ENCODE measurements at regions not wholly inside any gene's neighbourhood (a gene's known extent, or its start where the extent isn't known, plus 50 kb on each side); places are given as distances from the start of the nearest gene placed in this dataset.

- Histone ChIP-seq H3K9me3 (no peaks in the 10 kb centered on the region), H3K27me3 (peaks cover 42% of the 10 kb centered on the region), H3K4me3 (ENCODE audit: low read depth in 1 of 2, low read length in 1 of 2) (no peak overlapping the region), H3K27ac (no peak overlapping the region), H3K4me1 (ENCODE audit: control insufficient read depth in 1 of 2, insufficient read depth in 1 of 2, low read depth in 1 of 2, low read length in 1 of 2) (no peaks in the 10 kb centered on the region), H3K36me3 (no peaks in the 10 kb centered on the region)
- TF ChIP-seq, protein P1, sequence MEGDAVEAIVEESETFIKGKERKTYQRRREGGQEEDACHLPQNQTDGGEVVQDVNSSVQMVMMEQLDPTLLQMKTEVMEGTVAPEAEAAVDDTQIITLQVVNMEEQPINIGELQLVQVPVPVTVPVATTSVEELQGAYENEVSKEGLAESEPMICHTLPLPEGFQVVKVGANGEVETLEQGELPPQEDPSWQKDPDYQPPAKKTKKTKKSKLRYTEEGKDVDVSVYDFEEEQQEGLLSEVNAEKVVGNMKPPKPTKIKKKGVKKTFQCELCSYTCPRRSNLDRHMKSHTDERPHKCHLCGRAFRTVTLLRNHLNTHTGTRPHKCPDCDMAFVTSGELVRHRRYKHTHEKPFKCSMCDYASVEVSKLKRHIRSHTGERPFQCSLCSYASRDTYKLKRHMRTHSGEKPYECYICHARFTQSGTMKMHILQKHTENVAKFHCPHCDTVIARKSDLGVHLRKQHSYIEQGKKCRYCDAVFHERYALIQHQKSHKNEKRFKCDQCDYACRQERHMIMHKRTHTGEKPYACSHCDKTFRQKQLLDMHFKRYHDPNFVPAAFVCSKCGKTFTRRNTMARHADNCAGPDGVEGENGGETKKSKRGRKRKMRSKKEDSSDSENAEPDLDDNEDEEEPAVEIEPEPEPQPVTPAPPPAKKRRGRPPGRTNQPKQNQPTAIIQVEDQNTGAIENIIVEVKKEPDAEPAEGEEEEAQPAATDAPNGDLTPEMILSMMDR (IDR thresholded peaks at IDR 0.05) = no peak
Observed at GRCh38 chr1:181310560-181310959, 172.8 kb upstream of the CACNA1E start.

GRCh38 chr1:181312946-181313345 is 170.4 kb upstream of the CACNA1E start:
- H3K4me3 ChIP-seq (ENCODE audit: low read depth in 1 of 2, low read length in 1 of 2) = no peak overlapping the region
- H3K27ac ChIP-seq = no peak overlapping the region
- H3K4me1 ChIP-seq (ENCODE audit: control insufficient read depth in 1 of 2, insufficient read depth in 1 of 2, low read depth in 1 of 2, low read length in 1 of 2) = no peaks in the 10 kb centered on the region
- H3K27me3 ChIP-seq = peaks cover 65% of the 10 kb centered on the region
- TF ChIP-seq, protein P1 (IDR thresholded peaks at IDR 0.05) = no peak
- H3K9me3 ChIP-seq = no peaks in the 10 kb centered on the region
- H3K36me3 ChIP-seq = no peaks in the 10 kb centered on the region

GRCh38 chr1:181313466-181313865 is 169.9 kb upstream of the CACNA1E start:
- H3K4me1 ChIP-seq (ENCODE audit: control insufficient read depth in 1 of 2, insufficient read depth in 1 of 2, low read depth in 1 of 2, low read length in 1 of 2) = no peaks in the 10 kb centered on the region
- H3K4me3 ChIP-seq (ENCODE audit: low read depth in 1 of 2, low read length in 1 of 2) = no peak overlapping the region
- no peak overlapping the region for H3K27ac ChIP-seq
- peaks cover 71% of the 10 kb centered on the region for H3K27me3 ChIP-seq
- H3K9me3 ChIP-seq = no peaks in the 10 kb centered on the region
- H3K36me3 ChIP-seq = no peaks in the 10 kb centered on the region
- TF ChIP-seq, protein P1 (IDR thresholded peaks at IDR 0.05) = no peak

- no peak overlapping the region for H3K27ac ChIP-seq
Observed at GRCh38 chr1:181314010-181314409, 169.3 kb upstream of the CACNA1E start.

GRCh38 chr1:181314959-181315358 is 168.4 kb upstream of the CACNA1E start:
- peaks cover 81% of the 10 kb centered on the region for H3K27me3 ChIP-seq
- TF ChIP-seq, protein P1 (IDR thresholded peaks at IDR 0.05) = no peak

More at GRCh38 chr1:181314010-181314409, 169.3 kb upstream of the CACNA1E start:
- TF ChIP-seq, protein P1 (IDR thresholded peaks at IDR 0.05) = no peak
- no peaks in the 10 kb centered on the region for H3K36me3 ChIP-seq
- peaks cover 76% of the 10 kb centered on the region for H3K27me3 ChIP-seq
- no peaks in the 10 kb centered on the region for H3K9me3 ChIP-seq
- no peaks in the 10 kb centered on the region for H3K4me1 ChIP-seq (ENCODE audit: control insufficient read depth in 1 of 2, insufficient read depth in 1 of 2, low read depth in 1 of 2, low read length in 1 of 2)
- H3K4me3 ChIP-seq (ENCODE audit: low read depth in 1 of 2, low read length in 1 of 2) = no peak overlapping the region

More at GRCh38 chr1:181314959-181315358, 168.4 kb upstream of the CACNA1E start:
- Histone ChIP-seq H3K4me1 (ENCODE audit: control insufficient read depth in 1 of 2, insufficient read depth in 1 of 2, low read depth in 1 of 2, low read length in 1 of 2) (no peaks in the 10 kb centered on the region), H3K36me3 (no peaks in the 10 kb centered on the region), H3K27ac (no peak overlapping the region), H3K9me3 (no peaks in the 10 kb centered on the region), H3K4me3 (ENCODE audit: low read depth in 1 of 2, low read length in 1 of 2) (no peak overlapping the region)
